WTC11 (cell line): ENCODE measurements at regions not wholly inside any gene's neighbourhood (a gene's known extent, or its start where the extent isn't known, plus 50 kb on each side); places are given as distances from the start of the nearest gene placed in this dataset.
"Not testable (repeated sequence)": the region's sequence is repeated elsewhere in the genome, so short reads cannot be mapped to it uniquely, and the experiment has no call there.

Experiments used
- ATAC-seq: fragments of 200-7000 bp; cut with Tn5 transposase; 2 replicates; pipeline ENCODE4 v1.10.0; 2021; ENCODE audit warnings: mild to moderate bottlenecking, moderate library complexity
- CTCF ChIA-PET: fragments of 300-600 bp; sonication (Branson Sonifier 250); formaldehyde crosslinking; loops from one replicate; lab custom pipeline; 2021; ENCODE audit warnings: antibody characterized with exemption; lab: Charles Lee
- POLR2A ChIA-PET: fragments of 350-600 bp; sonication (Branson Sonifier 250); formaldehyde crosslinking; loops from one replicate; lab custom pipeline; 2021; ENCODE audit warnings: antibody characterized with exemption; lab: Charles Lee
- DNase-seq: peaks from one replicate; pipeline ENCODE4 v3.0.0; 2021; ENCODE audit warnings: low spot score
- H3K27ac Mint-ChIP-seq: 2 replicates; pipeline ENCODE4 v1.8.0; 2021; ENCODE audit warnings: mixed read lengths
- H3K27me3 Mint-ChIP-seq: 2 replicates; pipeline ENCODE4 v1.8.0; 2021; ENCODE audit warnings: low read depth, mild to moderate bottlenecking, moderate library complexity, mixed read lengths
- H3K36me3 Mint-ChIP-seq: 2 replicates; pipeline ENCODE4 v1.8.0; 2021; ENCODE audit warnings: mixed read lengths
- H3K4me1 Mint-ChIP-seq: 2 replicates; pipeline ENCODE4 v1.8.0; 2022; ENCODE audit warnings: mixed read lengths
- H3K4me3 Mint-ChIP-seq: 2 replicates; pipeline ENCODE4 v1.8.0; 2021; ENCODE audit warnings: mild to moderate bottlenecking, moderate library complexity, mixed read lengths
- H3K9me3 Mint-ChIP-seq: 2 replicates; pipeline ENCODE4 v1.8.0; 2021; ENCODE audit warnings: mixed read lengths
- ATF6 ChIP-seq: sonication (generic); formaldehyde crosslinking; IDR thresholded peaks from 2 replicates; pipeline ENCODE4 v1.8.1; 2023; ENCODE audit warnings: mild to moderate bottlenecking, missing genetic modification reagents
- ELF4 ChIP-seq: sonication (generic); formaldehyde crosslinking; IDR thresholded peaks from 2 replicates; pipeline ENCODE4 v1.8.1; 2022; ENCODE audit warnings: low read depth, mild to moderate bottlenecking, moderate library complexity, missing genetic modification reagents
- ETV6 ChIP-seq: sonication (generic); formaldehyde crosslinking; IDR thresholded peaks from 2 replicates; pipeline ENCODE4 v1.8.1; 2022; ENCODE audit warnings: mild to moderate bottlenecking, missing genetic modification reagents
- FOXK1 ChIP-seq: sonication (generic); formaldehyde crosslinking; IDR thresholded peaks from 2 replicates; pipeline ENCODE4 v1.8.0; 2022; ENCODE audit warnings: mild to moderate bottlenecking, moderate library complexity, missing genetic modification reagents
- GRHL2 ChIP-seq: fragments of 250-450 bp; sonication (Bioruptor Pico); IDR thresholded peaks from 2 replicates; pipeline ENCODE4 v1.8.0; 2022; ENCODE audit warnings: mild to moderate bottlenecking, moderate library complexity; ENCODE audit not compliant: insufficient replicate concordance, severe bottlenecking
- GTF2I ChIP-seq: fragments of 250-450 bp; sonication (Bioruptor Pico); conservative IDR thresholded peaks from 2 replicates; pipeline ENCODE4 v1.4.0; 2021; ENCODE audit warnings: mild to moderate bottlenecking
- JAZF1 ChIP-seq: fragments of 250-450 bp; sonication (Bioruptor Pico); IDR thresholded peaks from 2 replicates; pipeline ENCODE4 v1.9.0; 2021; ENCODE audit warnings: moderate library complexity, mild to moderate bottlenecking, inconsistent platforms
- JUN ChIP-seq: sonication (generic); formaldehyde crosslinking; IDR thresholded peaks from 2 replicates; pipeline ENCODE4 v1.8.0; 2023; ENCODE audit warnings: mild to moderate bottlenecking, missing genetic modification reagents
- KAT7 ChIP-seq: sonication (generic); formaldehyde crosslinking; IDR thresholded peaks from 2 replicates; pipeline ENCODE4 v1.8.1; 2023; ENCODE audit warnings: missing genetic modification reagents, mild to moderate bottlenecking, borderline replicate concordance
- MLX ChIP-seq: sonication (generic); formaldehyde crosslinking; IDR thresholded peaks from 2 replicates; pipeline ENCODE4 v1.8.1; 2023; ENCODE audit warnings: mild to moderate bottlenecking, missing genetic modification reagents, moderate library complexity
- NFATC4 ChIP-seq: fragments of 250-450 bp; sonication (Bioruptor Pico); IDR thresholded peaks from 2 replicates; pipeline ENCODE4 v1.9.0; 2021; ENCODE audit warnings: mild to moderate bottlenecking
- PRRX2 ChIP-seq: fragments of 250-450 bp; sonication (Bioruptor Pico); IDR thresholded peaks from 2 replicates; pipeline ENCODE4 v1.8.0; 2021; ENCODE audit warnings: mild to moderate bottlenecking
- SOX15 ChIP-seq: fragments of 250-450 bp; sonication (Bioruptor Pico); IDR thresholded peaks from 2 replicates; pipeline ENCODE4 v1.9.0; 2021; ENCODE audit warnings: mild to moderate bottlenecking
- TEAD4 ChIP-seq: sonication (generic); formaldehyde crosslinking; IDR thresholded peaks from 2 replicates; pipeline ENCODE4 v1.8.0; 2022; ENCODE audit warnings: mild to moderate bottlenecking, missing genetic modification reagents
- ZBTB21 ChIP-seq: sonication (generic); formaldehyde crosslinking; IDR thresholded peaks from 2 replicates; pipeline ENCODE4 v1.8.1; 2023; ENCODE audit warnings: mild to moderate bottlenecking, missing genetic modification reagents, borderline replicate concordance
- ZNF138 ChIP-seq: sonication (generic); formaldehyde crosslinking; conservative IDR thresholded peaks from 2 replicates; pipeline ENCODE4 v1.8.1; 2022; ENCODE audit warnings: mild to moderate bottlenecking, moderate library complexity, missing genetic modification reagents
- ZNF219 ChIP-seq: sonication (generic); formaldehyde crosslinking; IDR thresholded peaks from 2 replicates; pipeline ENCODE4 v1.8.0; 2023; ENCODE audit warnings: missing genetic modification reagents, mild to moderate bottlenecking, borderline replicate concordance
- TF ChIP-seq, protein P1 (sequence below): sonication (generic); formaldehyde crosslinking; conservative IDR thresholded peaks from 2 replicates; pipeline ENCODE4 v1.8.1; 2023; ENCODE audit warnings: mild to moderate bottlenecking, low read depth, missing genetic modification reagents, moderate library complexity
- TF ChIP-seq, protein P2 (sequence below): fragments of 250-450 bp; sonication (Bioruptor Pico); IDR thresholded peaks from 2 replicates; pipeline ENCODE4 v1.9.0; 2021; ENCODE audit warnings: mild to moderate bottlenecking
- TF ChIP-seq, protein P3 (sequence below): sonication (generic); formaldehyde crosslinking; IDR thresholded peaks from 2 replicates; pipeline ENCODE4 v1.8.0; 2022; ENCODE audit warnings: missing genetic modification reagents

- ATAC-seq (no peak), DNase-seq (no peak)
- TF ChIP-seq, protein P1, sequence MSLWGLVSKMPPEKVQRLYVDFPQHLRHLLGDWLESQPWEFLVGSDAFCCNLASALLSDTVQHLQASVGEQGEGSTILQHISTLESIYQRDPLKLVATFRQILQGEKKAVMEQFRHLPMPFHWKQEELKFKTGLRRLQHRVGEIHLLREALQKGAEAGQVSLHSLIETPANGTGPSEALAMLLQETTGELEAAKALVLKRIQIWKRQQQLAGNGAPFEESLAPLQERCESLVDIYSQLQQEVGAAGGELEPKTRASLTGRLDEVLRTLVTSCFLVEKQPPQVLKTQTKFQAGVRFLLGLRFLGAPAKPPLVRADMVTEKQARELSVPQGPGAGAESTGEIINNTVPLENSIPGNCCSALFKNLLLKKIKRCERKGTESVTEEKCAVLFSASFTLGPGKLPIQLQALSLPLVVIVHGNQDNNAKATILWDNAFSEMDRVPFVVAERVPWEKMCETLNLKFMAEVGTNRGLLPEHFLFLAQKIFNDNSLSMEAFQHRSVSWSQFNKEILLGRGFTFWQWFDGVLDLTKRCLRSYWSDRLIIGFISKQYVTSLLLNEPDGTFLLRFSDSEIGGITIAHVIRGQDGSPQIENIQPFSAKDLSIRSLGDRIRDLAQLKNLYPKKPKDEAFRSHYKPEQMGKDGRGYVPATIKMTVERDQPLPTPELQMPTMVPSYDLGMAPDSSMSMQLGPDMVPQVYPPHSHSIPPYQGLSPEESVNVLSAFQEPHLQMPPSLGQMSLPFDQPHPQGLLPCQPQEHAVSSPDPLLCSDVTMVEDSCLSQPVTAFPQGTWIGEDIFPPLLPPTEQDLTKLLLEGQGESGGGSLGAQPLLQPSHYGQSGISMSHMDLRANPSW (CRISPR knock-in tag), result no peak
- TF ChIP-seq ZBTB21 (CRISPR knock-in tag), result no peak
- TF ChIP-seq, protein P2, sequence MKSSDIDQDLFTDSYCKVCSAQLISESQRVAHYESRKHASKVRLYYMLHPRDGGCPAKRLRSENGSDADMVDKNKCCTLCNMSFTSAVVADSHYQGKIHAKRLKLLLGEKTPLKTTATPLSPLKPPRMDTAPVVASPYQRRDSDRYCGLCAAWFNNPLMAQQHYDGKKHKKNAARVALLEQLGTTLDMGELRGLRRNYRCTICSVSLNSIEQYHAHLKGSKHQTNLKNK, result no peak
- no peak for TF ChIP-seq GTF2I (CRISPR knock-in tag)
- no peak for TF ChIP-seq MLX (CRISPR knock-in tag)
- no peak for TF ChIP-seq ELF4 (CRISPR knock-in tag)
- no peak for TF ChIP-seq SOX15 (CRISPR knock-in tag)
- TF ChIP-seq ETV6 (CRISPR knock-in tag), result no peak
- no peak for TF ChIP-seq ZNF138 (CRISPR knock-in tag)
- no peak for TF ChIP-seq TEAD4 (CRISPR knock-in tag)
- TF ChIP-seq FOXK1 (CRISPR knock-in tag), result no peak
- no peak for TF ChIP-seq JUN (CRISPR knock-in tag)
- ChIA-PET POLR2A (no interaction called here), CTCF (no interaction called here)
- H3K27me3 Mint-ChIP-seq, result no peaks in the 10 kb centered on the region
- H3K36me3 Mint-ChIP-seq, result no peaks in the 10 kb centered on the region
- no peak overlapping the region for H3K27ac Mint-ChIP-seq
- no peaks in the 10 kb centered on the region; the same call in 1 of the 2 replicates for H3K4me1 Mint-ChIP-seq
- H3K4me3 Mint-ChIP-seq, result no peak overlapping the region
- no peaks in the 10 kb centered on the region for H3K9me3 Mint-ChIP-seq
These were observed 1090.7 kb downstream of the DNAJB9 start for GRCh38 chr7:109660401-109660800.

GRCh38 chr7:109663806-109664205 is 1094.1 kb downstream of the DNAJB9 start:
- no peak overlapping the region for H3K4me3 Mint-ChIP-seq
- no peaks in the 10 kb centered on the region for H3K9me3 Mint-ChIP-seq
- no peaks in the 10 kb centered on the region for H3K27me3 Mint-ChIP-seq
- ATAC-seq (no peak), DNase-seq (no peak)
- POLR2A ChIA-PET, result no interaction called here
- no peaks in the 10 kb centered on the region for H3K36me3 Mint-ChIP-seq
- TF ChIP-seq GRHL2 (no peak), ZNF219 (CRISPR knock-in tag) (no peak), JAZF1 (CRISPR knock-in tag) (no peak), ATF6 (CRISPR knock-in tag) (no peak), ELF4 (CRISPR knock-in tag) (no peak), PRRX2 (no peak), KAT7 (CRISPR knock-in tag) (no peak), NFATC4 (CRISPR knock-in tag) (no peak)
- TF ChIP-seq, protein P3, sequence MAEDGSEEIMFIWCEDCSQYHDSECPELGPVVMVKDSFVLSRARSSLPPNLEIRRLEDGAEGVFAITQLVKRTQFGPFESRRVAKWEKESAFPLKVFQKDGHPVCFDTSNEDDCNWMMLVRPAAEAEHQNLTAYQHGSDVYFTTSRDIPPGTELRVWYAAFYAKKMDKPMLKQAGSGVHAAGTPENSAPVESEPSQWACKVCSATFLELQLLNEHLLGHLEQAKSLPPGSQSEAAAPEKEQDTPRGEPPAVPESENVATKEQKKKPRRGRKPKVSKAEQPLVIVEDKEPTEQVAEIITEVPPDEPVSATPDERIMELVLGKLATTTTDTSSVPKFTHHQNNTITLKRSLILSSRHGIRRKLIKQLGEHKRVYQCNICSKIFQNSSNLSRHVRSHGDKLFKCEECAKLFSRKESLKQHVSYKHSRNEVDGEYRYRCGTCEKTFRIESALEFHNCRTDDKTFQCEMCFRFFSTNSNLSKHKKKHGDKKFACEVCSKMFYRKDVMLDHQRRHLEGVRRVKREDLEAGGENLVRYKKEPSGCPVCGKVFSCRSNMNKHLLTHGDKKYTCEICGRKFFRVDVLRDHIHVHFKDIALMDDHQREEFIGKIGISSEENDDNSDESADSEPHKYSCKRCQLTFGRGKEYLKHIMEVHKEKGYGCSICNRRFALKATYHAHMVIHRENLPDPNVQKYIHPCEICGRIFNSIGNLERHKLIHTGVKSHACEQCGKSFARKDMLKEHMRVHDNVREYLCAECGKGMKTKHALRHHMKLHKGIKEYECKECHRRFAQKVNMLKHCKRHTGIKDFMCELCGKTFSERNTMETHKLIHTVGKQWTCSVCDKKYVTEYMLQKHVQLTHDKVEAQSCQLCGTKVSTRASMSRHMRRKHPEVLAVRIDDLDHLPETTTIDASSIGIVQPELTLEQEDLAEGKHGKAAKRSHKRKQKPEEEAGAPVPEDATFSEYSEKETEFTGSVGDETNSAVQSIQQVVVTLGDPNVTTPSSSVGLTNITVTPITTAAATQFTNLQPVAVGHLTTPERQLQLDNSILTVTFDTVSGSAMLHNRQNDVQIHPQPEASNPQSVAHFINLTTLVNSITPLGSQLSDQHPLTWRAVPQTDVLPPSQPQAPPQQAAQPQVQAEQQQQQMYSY (CRISPR knock-in tag), result no peak
- no peak overlapping the region for H3K27ac Mint-ChIP-seq
- peaks cover 11% of the 10 kb centered on the region for H3K4me1 Mint-ChIP-seq
- CTCF ChIA-PET, result no interaction called here

DNA sequence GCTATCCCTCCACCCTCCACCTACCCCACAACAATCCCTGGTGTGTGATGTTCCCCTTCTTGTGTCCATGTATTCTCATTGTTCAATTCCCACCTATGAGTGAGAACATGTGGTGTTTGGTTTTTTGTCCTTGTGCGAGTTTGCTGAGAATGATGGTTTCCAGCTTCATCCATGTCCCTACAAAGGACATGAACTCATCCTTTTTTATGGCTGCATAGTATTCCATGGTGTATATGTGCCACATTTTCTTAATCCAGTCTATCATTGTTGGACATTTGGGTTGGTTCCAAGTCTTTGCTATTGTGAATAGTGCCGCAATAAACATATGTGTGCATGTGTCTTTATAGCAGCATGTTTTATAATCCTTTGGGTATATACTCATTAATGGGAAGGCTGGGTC is 1117.6 kb downstream of the DNAJB9 start:
- ATAC-seq, DNase-seq, POLR2A ChIA-PET, H3K4me1 Mint-ChIP-seq, H3K27me3 Mint-ChIP-seq, CTCF ChIA-PET, H3K27ac Mint-ChIP-seq, H3K4me3 Mint-ChIP-seq: not testable (repeated sequence)
- H3K36me3 Mint-ChIP-seq, result peaks cover 31% of the 10 kb centered on the region
- peaks cover 49% of the 10 kb centered on the region for H3K9me3 Mint-ChIP-seq

DNA sequence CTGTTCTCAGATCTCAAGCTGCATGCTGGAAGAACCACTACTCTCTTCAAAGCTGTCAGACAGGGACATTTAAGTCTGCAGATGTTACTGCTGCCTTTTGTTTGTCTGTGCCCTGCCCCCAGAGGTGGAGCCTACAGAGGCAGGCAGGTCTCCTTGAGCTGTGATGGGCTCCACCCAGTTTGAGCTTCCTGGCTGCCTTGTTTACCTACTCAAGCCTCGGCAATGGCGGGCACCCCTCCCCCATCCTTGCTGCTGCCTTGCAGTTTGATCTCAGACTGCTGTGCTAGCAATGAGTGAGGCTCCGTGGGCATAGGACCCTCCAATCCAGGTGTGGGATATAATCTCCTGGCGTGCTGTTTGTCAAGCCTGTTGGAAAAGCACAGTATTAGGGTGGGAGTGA is 1122.9 kb downstream of the DNAJB9 start:
- H3K27me3 Mint-ChIP-seq, DNase-seq, H3K4me3 Mint-ChIP-seq, H3K27ac Mint-ChIP-seq, CTCF ChIA-PET, H3K4me1 Mint-ChIP-seq, POLR2A ChIA-PET, ATAC-seq: not testable (repeated sequence)
- H3K9me3 Mint-ChIP-seq, result peaks cover 58% of the 10 kb centered on the region
- peaks cover 54% of the 10 kb centered on the region for H3K36me3 Mint-ChIP-seq
